GM18951 (cell line): ENCODE measurements at regions not wholly inside any gene's neighbourhood (a gene's known extent, or its start where the extent isn't known, plus 50 kb on each side); places are given as distances from the start of the nearest gene placed in this dataset.

Experiments used
- POLR2A ChIP-seq: IDR thresholded peaks from 4 replicates; pipeline ENCODE4 v1.6.1; 2011; ENCODE audit warnings: mild to moderate bottlenecking; ENCODE audit not compliant: insufficient read length, insufficient read depth; ENCODE audit errors: extremely low read depth
- in situ Hi-C: fragments of 300-500 bp; cut with MboI; formaldehyde crosslinking; loops from one replicate; pipeline ENCODE4 v1.12.0; 2022; ENCODE audit warnings: low sequenced_read_pairs, mixed read lengths, inconsistent platforms; ENCODE audit not compliant: unreplicated experiment

- TF ChIP-seq POLR2A, result no peak
- in situ Hi-C loops, result no loop called here
Measured at GRCh38 chr10:113303544-113304146, 249.2 kb upstream of the HABP2 start.

- no peak for TF ChIP-seq POLR2A
- in situ Hi-C loops, result no loop called here
Measured at GRCh38 chr10:113304726-113305125, 248.1 kb upstream of the HABP2 start.

GRCh38 chr10:113305871-113306270, 247.0 kb upstream of the HABP2 start:
- in situ Hi-C loops, result no loop called here
- no peak for TF ChIP-seq POLR2A

DNA sequence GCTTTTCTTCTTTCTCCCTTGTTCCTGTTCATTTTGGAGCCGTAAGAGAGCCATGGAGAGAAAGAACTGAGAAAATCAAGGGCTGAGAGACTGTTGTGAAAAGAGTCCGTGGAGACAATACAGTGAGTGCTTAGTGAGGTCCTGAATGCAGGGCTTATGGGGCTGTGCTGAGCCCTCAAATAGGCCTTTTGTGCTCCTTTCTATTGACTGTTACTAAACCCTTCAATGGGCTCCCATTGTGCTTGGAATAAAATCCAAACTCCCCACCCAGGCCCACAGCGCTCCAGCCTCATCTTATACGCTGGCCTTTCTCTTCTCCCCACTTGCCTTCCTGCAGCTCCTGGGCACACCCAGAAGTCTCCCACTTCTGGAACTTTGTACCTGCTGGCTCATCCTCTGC, 243.1 kb upstream of the HABP2 start:
- in situ Hi-C loops, result no loop called here
- no peak for TF ChIP-seq POLR2A

DNA sequence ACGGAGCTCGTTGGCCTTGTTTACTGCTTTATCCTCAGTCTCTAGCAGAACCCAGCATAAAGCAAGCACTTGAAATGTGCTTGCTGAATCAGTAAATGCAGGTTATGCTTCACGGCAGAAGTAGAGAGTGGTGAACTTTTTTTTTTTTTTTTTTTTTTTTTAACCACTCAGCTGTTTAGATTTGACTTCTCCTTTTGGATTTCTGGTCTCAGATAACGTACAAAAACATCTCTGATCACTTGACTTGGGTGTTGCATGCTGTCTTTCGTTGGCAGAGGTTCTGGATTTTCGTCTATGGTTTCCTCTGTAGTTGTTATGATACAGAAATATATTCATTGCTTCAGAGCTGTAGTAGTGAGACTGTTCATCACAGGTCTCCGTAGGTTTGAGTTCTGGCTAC, 242.5 kb upstream of the HABP2 start:
- in situ Hi-C loops, result no loop called here
- TF ChIP-seq POLR2A, result no peak

- in situ Hi-C loops, result no loop called here
Measured at GRCh38 chr10:113313048-113313602, 239.7 kb upstream of the HABP2 start.

GRCh38 chr10:113313722-113314121, 239.1 kb upstream of the HABP2 start:
- in situ Hi-C loops, result no loop called here
- no peak for TF ChIP-seq POLR2A

More at GRCh38 chr10:113313048-113313602, 239.7 kb upstream of the HABP2 start:
- TF ChIP-seq POLR2A, result no peak

DNA sequence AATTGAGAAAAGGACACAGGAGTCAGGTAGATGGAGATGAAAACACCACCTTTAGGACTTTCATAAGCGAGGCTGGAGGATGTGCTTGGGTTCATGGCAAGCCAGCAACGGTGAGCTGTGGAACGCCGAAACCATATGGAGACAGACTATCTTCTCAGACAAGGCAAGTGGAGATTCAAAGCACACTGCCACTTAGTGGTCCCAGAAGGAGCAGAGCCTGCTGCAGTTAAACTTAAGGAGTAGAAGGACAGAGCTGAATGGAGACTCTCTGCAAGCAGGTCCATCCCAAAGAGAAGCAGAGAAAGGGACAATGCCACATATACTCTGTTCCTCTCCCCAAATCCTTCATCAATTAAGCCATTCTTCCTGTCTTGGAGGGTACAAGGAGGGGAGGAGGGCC, 236.3 kb upstream of the HABP2 start:
- in situ Hi-C loops, result no loop called here
- TF ChIP-seq POLR2A, result no peak

- TF ChIP-seq POLR2A, result no peak
- in situ Hi-C loops, result no loop called here
Measured at GRCh38 chr10:113317489-113317888, 235.4 kb upstream of the HABP2 start.

GRCh38 chr10:113319479-113319878, 233.4 kb upstream of the HABP2 start:
- in situ Hi-C loops, result no loop called here

GRCh38 chr10:113320211-113320610, 232.6 kb upstream of the HABP2 start:
- in situ Hi-C loops, result no loop called here
- no peak for TF ChIP-seq POLR2A

More at GRCh38 chr10:113319479-113319878, 233.4 kb upstream of the HABP2 start:
- no peak for TF ChIP-seq POLR2A

DNA sequence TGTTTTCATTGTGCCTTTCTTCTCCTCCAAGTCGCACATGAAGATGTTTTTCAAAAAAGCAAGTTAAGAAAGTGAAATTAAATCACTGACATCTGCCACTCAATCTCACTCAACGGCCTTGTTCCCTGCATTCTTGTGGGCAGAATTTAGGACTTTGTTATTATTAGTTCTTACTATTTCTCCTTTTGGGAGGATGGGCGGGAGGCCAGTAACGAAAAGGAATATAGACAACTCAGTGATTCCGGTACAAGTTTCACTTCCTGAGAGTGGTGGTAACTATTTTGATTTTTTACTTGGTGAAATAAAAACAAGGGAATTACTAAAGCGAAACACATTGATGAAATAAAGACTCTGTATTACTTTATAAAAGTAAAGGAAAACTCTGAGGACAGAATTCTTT, 231.9 kb upstream of the HABP2 start:
- TF ChIP-seq POLR2A, result no peak
- in situ Hi-C loops, result no loop called here

GRCh38 chr10:113322843-113323242, 230.0 kb upstream of the HABP2 start:
- no peak for TF ChIP-seq POLR2A
- in situ Hi-C loops, result no loop called here

GRCh38 chr10:113323985-113324384, 228.9 kb upstream of the HABP2 start:
- in situ Hi-C loops, result no loop called here

GRCh38 chr10:113326160-113327111, 226.4 kb upstream of the HABP2 start:
- in situ Hi-C loops, result no loop called here
- TF ChIP-seq POLR2A, result no peak

More at GRCh38 chr10:113323985-113324384, 228.9 kb upstream of the HABP2 start:
- no peak for TF ChIP-seq POLR2A
